ENCODE measurements at regions not wholly inside any gene's neighbourhood (a gene's known extent, or its start where the extent isn't known, plus 50 kb on each side); places are given as distances from the start of the nearest gene placed in this dataset.
A peak's percentile ranks its signal among the peaks of the same experiment; 100 is the strongest.
"Not testable (repeated sequence)": the region's sequence is repeated elsewhere in the genome, so short reads cannot be mapped to it uniquely, and the experiment has no call there.

GRCh38 chr3:81846988-81847387 lies 85.5 kb upstream of the GBE1 start:
- Histone ChIP-seq H3K36me3 (ENCODE audit: control insufficient read depth, insufficient read depth, low read length) (no peaks in the 10 kb centered on the region), H3K4me1 (ENCODE audit: control insufficient read depth, insufficient read depth, low read length) (no peaks in the 10 kb centered on the region), H3K9me3 (ENCODE audit: control insufficient read depth, insufficient read depth, low read length) (no peaks in the 10 kb centered on the region)

GRCh38 chr3:81841540-81841939 lies 80.1 kb upstream of the GBE1 start:
- Histone ChIP-seq H3K27me3 (ENCODE audit: control insufficient read depth, insufficient read depth, low read length) (no peaks in the 10 kb centered on the region), H3K4me3 (ENCODE audit: low read depth, low read length) (no peak overlapping the region), H3K9me3 (ENCODE audit: control insufficient read depth, insufficient read depth, low read length) (no peaks in the 10 kb centered on the region), H3K36me3 (ENCODE audit: control insufficient read depth, insufficient read depth, low read length) (no peaks in the 10 kb centered on the region), H3K4me1 (ENCODE audit: control insufficient read depth, insufficient read depth, low read length) (peaks cover 34% of the 10 kb centered on the region), H3K9ac (ENCODE audit: low read depth, low read length) (no peak overlapping the region), H3K27ac (ENCODE audit: low read depth, low read length) (no peak overlapping the region)

More at GRCh38 chr3:81846988-81847387, 85.5 kb upstream of the GBE1 start:
- H3K9ac ChIP-seq (ENCODE audit: low read depth, low read length): no peak overlapping the region
- H3K27ac ChIP-seq (ENCODE audit: low read depth, low read length): no peak overlapping the region
- H3K4me3 ChIP-seq (ENCODE audit: low read depth, low read length): no peak overlapping the region
- H3K27me3 ChIP-seq (ENCODE audit: control insufficient read depth, insufficient read depth, low read length): no peaks in the 10 kb centered on the region

GRCh38 chr3:81839504-81840094 lies 78.2 kb upstream of the GBE1 start:
- Histone ChIP-seq H3K4me3 (ENCODE audit: low read depth, low read length) (no peak overlapping the region), H3K36me3 (ENCODE audit: control insufficient read depth, insufficient read depth, low read length) (no peaks in the 10 kb centered on the region), H3K9me3 (ENCODE audit: control insufficient read depth, insufficient read depth, low read length) (no peaks in the 10 kb centered on the region), H3K27ac (ENCODE audit: low read depth, low read length) (no peak overlapping the region), H3K9ac (ENCODE audit: low read depth, low read length) (0 out of 2 replicates have a peak overlapping the region, but pooled peaks have one; percentile 9), H3K4me1 (ENCODE audit: control insufficient read depth, insufficient read depth, low read length) (peaks cover 41% of the 10 kb centered on the region), H3K27me3 (ENCODE audit: control insufficient read depth, insufficient read depth, low read length) (no peaks in the 10 kb centered on the region)

DNA sequence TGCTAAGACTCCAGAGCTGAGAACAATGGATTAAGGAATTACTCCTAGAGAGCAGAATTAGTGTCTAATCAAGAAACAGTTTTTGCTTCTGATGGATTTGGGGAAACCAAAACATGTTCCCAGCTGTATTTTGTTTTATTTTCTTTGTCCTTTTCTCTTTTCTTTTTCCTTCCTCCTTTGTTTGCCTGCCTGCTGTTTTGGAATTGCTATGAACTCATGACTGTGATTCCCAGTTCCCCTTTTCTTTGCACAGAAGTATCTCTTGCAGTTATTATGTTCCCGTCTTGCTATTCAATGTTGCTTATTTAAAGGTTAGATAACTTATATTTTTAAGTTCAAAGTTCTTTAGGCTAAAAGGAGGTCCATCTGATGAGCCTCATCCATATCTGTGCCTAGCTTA lies 77.0 kb upstream of the GBE1 start:
- Histone ChIP-seq H3K4me1 (ENCODE audit: control insufficient read depth, insufficient read depth, low read length) (peaks cover 41% of the 10 kb centered on the region), H3K36me3 (ENCODE audit: control insufficient read depth, insufficient read depth, low read length) (no peaks in the 10 kb centered on the region), H3K27me3 (ENCODE audit: control insufficient read depth, insufficient read depth, low read length) (no peaks in the 10 kb centered on the region), H3K4me3 (ENCODE audit: low read depth, low read length) (no peak overlapping the region), H3K27ac (ENCODE audit: low read depth, low read length) (no peak overlapping the region), H3K9me3 (ENCODE audit: control insufficient read depth, insufficient read depth, low read length) (no peaks in the 10 kb centered on the region), H3K9ac (ENCODE audit: low read depth, low read length) (no peak overlapping the region)

DNA sequence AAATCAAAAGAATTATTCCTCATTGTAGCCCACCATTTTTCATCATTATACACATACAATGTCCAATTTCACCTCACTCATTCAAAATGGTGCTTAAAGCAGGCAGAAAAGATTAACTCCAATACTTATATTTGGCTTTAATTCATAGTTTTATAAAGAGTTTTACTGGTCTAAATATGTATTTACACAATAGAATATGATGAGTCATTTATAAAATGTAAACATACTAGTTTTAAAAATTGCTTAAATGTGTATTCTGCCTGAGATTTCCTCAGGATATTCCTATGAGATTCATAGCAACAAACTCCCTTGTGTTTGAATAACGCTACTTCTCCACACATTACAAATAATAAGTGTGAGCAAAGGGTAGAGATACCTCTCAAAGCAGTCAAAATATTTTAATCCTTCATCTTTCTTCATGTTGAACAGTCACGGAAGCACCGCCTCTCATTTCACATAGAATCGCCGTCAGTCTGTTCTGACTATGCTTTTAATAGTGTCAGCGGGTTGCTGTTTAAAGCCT lies 75.7 kb upstream of the GBE1 start:
- H3K4me1 ChIP-seq (ENCODE audit: control insufficient read depth, insufficient read depth, low read length): peaks cover 41% of the 10 kb centered on the region
- no peak overlapping the region for H3K9ac ChIP-seq (ENCODE audit: low read depth, low read length)
- H3K36me3 ChIP-seq (ENCODE audit: control insufficient read depth, insufficient read depth, low read length): no peaks in the 10 kb centered on the region
- H3K4me3 ChIP-seq (ENCODE audit: low read depth, low read length): no peak overlapping the region
- no peaks in the 10 kb centered on the region for H3K27me3 ChIP-seq (ENCODE audit: control insufficient read depth, insufficient read depth, low read length)
- H3K9me3 ChIP-seq (ENCODE audit: control insufficient read depth, insufficient read depth, low read length): no peaks in the 10 kb centered on the region
- no peak overlapping the region for H3K27ac ChIP-seq (ENCODE audit: low read depth, low read length)

DNA sequence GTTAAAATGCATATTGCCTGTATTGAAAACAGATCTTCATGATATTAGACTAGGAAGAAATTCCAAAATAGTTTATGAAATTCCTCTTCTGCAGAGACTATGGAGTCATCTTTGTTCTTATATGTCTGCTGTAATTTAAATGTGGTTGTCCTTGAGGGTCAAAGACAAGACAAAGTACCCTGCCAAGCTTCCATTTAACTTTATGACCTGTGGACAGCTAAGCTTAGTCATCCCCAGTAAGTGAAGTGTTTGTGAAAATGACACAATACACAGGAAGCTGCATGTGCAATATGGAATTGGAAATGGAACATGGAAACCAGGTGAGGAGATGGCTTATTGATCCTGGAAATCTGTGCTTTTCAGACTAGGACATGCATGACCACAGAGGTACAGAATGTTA lies 68.5 kb upstream of the GBE1 start:
- no peak overlapping the region for H3K9ac ChIP-seq (ENCODE audit: low read depth, low read length)
- H3K27ac ChIP-seq (ENCODE audit: low read depth, low read length): no peak overlapping the region
- H3K9me3 ChIP-seq (ENCODE audit: control insufficient read depth, insufficient read depth, low read length): no peaks in the 10 kb centered on the region
- H3K4me1 ChIP-seq (ENCODE audit: control insufficient read depth, insufficient read depth, low read length): peaks cover 3% of the 10 kb centered on the region; the same call in 1 of the 2 replicates
- H3K36me3 ChIP-seq (ENCODE audit: control insufficient read depth, insufficient read depth, low read length): no peaks in the 10 kb centered on the region
- H3K4me3 ChIP-seq (ENCODE audit: low read depth, low read length): no peak overlapping the region
- no peaks in the 10 kb centered on the region for H3K27me3 ChIP-seq (ENCODE audit: control insufficient read depth, insufficient read depth, low read length)

- H3K4me3 ChIP-seq (ENCODE audit: low read depth, low read length); H3K27me3 ChIP-seq (ENCODE audit: control insufficient read depth, insufficient read depth, low read length); H3K9me3 ChIP-seq (ENCODE audit: control insufficient read depth, insufficient read depth, low read length); H3K36me3 ChIP-seq (ENCODE audit: control insufficient read depth, insufficient read depth, low read length); H3K4me1 ChIP-seq (ENCODE audit: control insufficient read depth, insufficient read depth, low read length); H3K27ac ChIP-seq (ENCODE audit: low read depth, low read length); H3K9ac ChIP-seq (ENCODE audit: low read depth, low read length): not testable (repeated sequence)
Observed at GRCh38 chr3:81829272-81829671, 67.8 kb upstream of the GBE1 start.

- Histone ChIP-seq H3K4me1 (ENCODE audit: control insufficient read depth, insufficient read depth, low read length) (peaks cover 34% of the 10 kb centered on the region), H3K27me3 (ENCODE audit: control insufficient read depth, insufficient read depth, low read length) (no peaks in the 10 kb centered on the region), H3K36me3 (ENCODE audit: control insufficient read depth, insufficient read depth, low read length) (no peaks in the 10 kb centered on the region), H3K9ac (ENCODE audit: low read depth, low read length) (no peak overlapping the region), H3K9me3 (ENCODE audit: control insufficient read depth, insufficient read depth, low read length) (no peaks in the 10 kb centered on the region), H3K4me3 (ENCODE audit: low read depth, low read length) (peak overlapping the region; percentile 26; the same call in 1 of the 2 replicates), H3K27ac (ENCODE audit: low read depth, low read length) (peak overlapping the region; percentile 75)
Observed at GRCh38 chr3:81823882-81824395, 62.5 kb upstream of the GBE1 start.

DNA sequence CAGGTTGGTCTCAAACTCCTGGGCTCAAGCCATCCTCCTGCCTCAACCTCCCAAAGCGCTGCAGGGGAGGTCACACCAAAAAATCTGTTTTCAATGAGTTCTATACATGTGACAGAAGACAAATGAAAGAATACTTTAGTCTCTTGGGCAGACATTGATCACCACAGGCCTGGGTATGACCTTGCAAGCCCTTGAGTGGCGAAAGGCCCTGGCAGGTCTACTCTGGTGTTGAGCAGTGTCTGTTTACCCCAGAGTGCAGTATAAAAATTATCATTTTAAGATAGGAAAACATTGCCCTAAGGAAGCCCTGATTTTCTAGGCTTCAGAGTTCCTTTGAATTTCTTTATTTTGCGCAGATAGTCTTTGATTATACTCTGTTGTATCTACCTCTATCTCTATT lies 61.6 kb upstream of the GBE1 start:
- H3K36me3 ChIP-seq (ENCODE audit: control insufficient read depth, insufficient read depth, low read length): no peaks in the 10 kb centered on the region
- H3K4me3 ChIP-seq (ENCODE audit: low read depth, low read length): no peak overlapping the region
- no peaks in the 10 kb centered on the region for H3K9me3 ChIP-seq (ENCODE audit: control insufficient read depth, insufficient read depth, low read length)
- H3K27ac ChIP-seq (ENCODE audit: low read depth, low read length): peak overlapping the region; percentile 75
- H3K9ac ChIP-seq (ENCODE audit: low read depth, low read length): no peak overlapping the region
- H3K27me3 ChIP-seq (ENCODE audit: control insufficient read depth, insufficient read depth, low read length): no peaks in the 10 kb centered on the region
- peaks cover 34% of the 10 kb centered on the region for H3K4me1 ChIP-seq (ENCODE audit: control insufficient read depth, insufficient read depth, low read length)

GRCh38 chr3:81816473-81817250 lies 55.2 kb upstream of the GBE1 start:
- Histone ChIP-seq H3K27me3 (ENCODE audit: control insufficient read depth, insufficient read depth, low read length) (no peaks in the 10 kb centered on the region), H3K27ac (ENCODE audit: low read depth, low read length) (no peak overlapping the region), H3K9me3 (ENCODE audit: control insufficient read depth, insufficient read depth, low read length) (peaks cover 4% of the 10 kb centered on the region; the same call in 1 of the 2 replicates), H3K4me1 (ENCODE audit: control insufficient read depth, insufficient read depth, low read length) (peaks cover 2% of the 10 kb centered on the region), H3K36me3 (ENCODE audit: control insufficient read depth, insufficient read depth, low read length) (no peaks in the 10 kb centered on the region), H3K9ac (ENCODE audit: low read depth, low read length) (no peak overlapping the region), H3K4me3 (ENCODE audit: low read depth, low read length) (no peak overlapping the region)

- not testable (repeated sequence) for H3K9me3 ChIP-seq (ENCODE audit: control insufficient read depth, insufficient read depth, low read length); H3K27ac ChIP-seq (ENCODE audit: low read depth, low read length); H3K36me3 ChIP-seq (ENCODE audit: control insufficient read depth, insufficient read depth, low read length); H3K27me3 ChIP-seq (ENCODE audit: control insufficient read depth, insufficient read depth, low read length); H3K4me1 ChIP-seq (ENCODE audit: control insufficient read depth, insufficient read depth, low read length); H3K9ac ChIP-seq (ENCODE audit: low read depth, low read length); H3K4me3 ChIP-seq (ENCODE audit: low read depth, low read length)
Observed at GRCh38 chr3:81812098-81812497, 50.7 kb upstream of the GBE1 start.
